HG03060 (cell line): ENCODE measurements at regions not wholly inside any gene's neighbourhood (a gene's known extent, or its start where the extent isn't known, plus 50 kb on each side); places are given as distances from the start of the nearest gene placed in this dataset.
"Not testable (repeated sequence)": the region's sequence is repeated elsewhere in the genome, so short reads cannot be mapped to it uniquely, and the experiment has no call there.

Experiments used
- ATAC-seq: cut with Tn5 transposase; IDR thresholded peaks from one replicate; pipeline ENCODE4 v1.9.1; 2021; ENCODE audit warnings: low read depth, moderate number of reproducible peaks; ENCODE audit not compliant: unreplicated experiment

DNA sequence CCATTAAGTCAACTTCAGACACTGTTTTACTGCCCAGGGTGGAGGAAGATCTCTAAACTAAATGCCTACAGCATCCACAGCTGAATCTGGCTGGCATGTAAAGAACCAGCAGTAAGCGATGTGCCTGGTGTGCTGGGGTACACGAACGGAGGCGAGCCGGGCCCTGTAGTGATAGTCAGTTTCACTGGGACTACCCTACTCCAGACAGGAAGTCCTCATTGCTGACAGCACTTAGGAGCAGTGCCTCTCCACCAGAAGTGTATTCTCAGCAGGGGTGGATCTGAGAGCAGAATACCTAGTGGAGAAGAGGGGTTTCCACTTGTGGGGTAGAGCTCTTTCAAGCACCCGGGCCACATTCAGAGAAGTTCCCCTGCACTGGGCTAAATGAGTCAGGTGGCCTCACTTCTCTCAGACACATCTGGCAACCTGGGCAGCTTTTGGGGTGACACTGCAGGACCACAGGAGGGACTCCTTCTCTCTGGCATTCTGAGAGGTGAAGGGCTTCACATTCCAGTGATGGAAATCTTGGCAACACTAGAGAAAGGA lies 290.3 kb upstream of the PLGLB1 start:
- not testable (repeated sequence) for ATAC-seq

DNA sequence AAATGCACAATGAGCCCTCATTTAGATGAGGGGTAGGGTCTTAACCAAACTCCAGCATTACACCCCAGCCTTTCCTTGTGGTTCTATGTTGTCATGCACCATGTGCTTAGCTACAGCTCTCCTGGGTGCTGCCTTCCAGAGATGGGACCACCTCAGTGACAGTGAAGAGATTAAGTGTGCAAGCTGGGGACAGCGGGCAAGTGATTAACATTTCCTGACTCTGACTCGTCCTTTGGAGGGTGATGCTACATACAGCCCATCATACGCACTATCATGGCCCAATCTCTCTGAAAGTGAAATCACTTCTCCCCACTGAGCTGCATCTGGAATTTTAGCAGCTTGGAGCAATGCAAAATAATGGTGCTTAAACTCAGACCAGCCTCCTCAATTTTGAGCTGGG lies 293.0 kb upstream of the PLGLB1 start:
- ATAC-seq: not testable (repeated sequence)

DNA sequence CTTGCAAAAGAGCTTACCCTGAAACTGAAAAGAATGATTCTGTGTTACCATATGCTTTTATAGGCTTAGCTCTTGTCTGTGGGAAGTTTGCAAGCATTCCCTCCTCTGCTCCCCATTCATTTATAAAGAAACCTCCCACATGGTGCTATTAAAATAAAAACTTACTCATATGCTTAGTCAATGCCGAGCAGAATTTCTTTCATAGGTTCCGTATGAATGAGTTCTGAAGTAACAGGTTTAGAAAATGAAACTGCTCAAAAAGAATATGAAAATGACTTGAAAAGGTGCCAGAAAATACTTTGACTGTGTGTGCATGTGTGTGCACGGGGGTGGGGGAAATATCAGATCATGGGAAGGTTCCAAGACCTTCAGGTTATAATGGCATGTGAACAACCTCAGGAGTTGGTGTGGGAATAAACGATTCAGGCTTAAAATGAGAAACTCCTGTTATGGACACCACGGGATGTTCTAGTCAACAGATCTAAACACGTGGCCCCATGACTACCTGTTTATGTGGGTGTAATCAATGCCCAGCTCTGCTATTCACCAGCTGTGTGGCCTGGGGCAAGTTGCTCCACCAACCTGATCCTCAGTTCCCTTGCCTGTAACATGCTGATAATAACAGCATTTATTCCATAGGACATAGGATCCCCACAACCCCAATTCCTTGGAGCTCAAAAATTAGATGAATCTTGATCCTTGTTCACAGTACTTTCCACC lies 293.7 kb upstream of the PLGLB1 start:
- ATAC-seq: peak; percentile 67

DNA sequence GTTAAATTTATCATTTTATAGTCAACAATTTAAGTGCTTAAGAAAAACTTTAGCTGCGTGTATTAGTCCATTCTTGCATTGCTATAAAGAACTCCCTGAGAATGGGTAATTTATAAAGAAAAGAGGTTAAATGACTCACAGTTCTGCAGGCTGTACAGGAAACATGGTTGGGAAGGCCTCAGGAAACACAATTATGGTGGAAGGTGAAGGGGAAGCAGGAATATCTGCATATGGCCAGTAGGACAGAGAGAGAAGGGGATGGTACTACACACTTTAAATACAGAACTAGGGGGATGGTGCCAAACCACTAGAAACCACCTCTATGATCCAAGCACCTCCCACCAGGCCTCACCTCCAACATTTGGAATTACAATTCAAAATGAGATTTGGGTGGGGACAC lies 295.5 kb upstream of the PLGLB1 start:
- ATAC-seq: not testable (repeated sequence)

DNA sequence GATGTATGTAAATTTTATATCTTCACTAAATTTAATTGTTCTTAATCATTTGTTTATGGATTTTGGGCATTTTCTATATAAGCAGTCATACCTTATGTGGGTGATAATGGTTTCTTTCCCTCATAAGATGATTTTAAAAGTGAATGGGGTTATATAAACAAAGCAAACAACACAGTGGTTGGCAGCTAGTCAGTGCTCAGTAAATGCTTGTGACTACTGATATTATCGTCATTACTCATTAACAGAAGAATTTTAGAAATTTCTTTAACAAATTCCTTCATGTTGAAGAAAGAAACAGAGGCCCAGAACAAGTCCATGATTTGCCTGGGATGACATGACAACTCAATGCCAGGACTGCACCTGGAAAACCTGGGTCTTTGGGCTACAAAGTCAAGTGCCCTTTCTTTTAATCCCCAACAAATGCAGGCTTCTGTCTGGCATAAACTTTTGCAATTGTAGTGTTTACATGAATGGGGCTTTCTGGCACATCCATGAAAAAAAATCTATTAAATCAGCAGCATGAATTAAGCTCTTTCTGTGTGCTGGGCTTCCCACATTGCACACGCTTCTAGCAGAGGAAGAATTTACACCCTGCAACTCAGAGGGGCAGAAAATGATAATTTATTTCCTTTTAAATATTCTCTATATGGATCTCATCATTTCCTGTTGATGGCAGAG lies 297.3 kb upstream of the PLGLB1 start:
- not testable (repeated sequence) for ATAC-seq

DNA sequence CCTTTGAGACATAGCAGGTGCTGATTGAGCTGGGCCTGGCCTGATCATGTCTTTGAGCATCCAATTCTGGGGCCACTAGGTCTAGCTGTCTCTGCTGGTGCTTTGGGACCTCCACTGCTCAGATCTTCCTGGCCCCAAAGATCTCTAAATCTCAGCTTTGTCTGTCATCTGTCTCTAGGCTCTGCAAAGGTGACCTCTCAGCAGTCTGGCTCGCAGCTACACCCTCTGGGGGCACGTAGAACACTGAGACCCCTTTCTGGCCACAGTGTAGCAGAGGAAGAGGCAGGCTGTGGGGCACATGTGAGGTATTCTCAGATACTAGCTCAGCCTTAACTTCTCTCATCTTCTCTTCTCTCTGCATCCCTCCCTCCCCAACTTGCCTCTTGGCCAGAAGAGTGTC lies 298.1 kb upstream of the PLGLB1 start:
- ATAC-seq: not testable (repeated sequence)

DNA sequence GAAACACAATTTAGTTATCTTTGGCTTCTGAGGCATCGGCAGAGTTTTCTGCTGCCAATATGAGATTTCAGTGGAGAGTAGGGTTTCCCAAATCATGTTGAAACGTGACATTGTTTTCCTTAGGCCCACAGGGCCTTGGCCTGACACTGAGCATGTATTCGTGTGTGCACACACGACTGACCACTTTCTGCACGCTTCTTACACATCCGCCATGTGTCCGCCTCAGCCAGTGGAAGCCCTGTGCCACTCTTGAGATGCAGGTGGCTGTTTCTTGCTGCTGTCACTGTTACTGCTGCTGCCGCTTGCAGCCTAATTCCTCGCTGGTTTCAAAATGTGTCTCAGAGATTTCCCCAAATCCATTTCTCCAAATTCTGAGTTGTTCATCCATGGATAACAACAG lies 299.6 kb upstream of the PLGLB1 start:
- ATAC-seq: not testable (repeated sequence)

DNA sequence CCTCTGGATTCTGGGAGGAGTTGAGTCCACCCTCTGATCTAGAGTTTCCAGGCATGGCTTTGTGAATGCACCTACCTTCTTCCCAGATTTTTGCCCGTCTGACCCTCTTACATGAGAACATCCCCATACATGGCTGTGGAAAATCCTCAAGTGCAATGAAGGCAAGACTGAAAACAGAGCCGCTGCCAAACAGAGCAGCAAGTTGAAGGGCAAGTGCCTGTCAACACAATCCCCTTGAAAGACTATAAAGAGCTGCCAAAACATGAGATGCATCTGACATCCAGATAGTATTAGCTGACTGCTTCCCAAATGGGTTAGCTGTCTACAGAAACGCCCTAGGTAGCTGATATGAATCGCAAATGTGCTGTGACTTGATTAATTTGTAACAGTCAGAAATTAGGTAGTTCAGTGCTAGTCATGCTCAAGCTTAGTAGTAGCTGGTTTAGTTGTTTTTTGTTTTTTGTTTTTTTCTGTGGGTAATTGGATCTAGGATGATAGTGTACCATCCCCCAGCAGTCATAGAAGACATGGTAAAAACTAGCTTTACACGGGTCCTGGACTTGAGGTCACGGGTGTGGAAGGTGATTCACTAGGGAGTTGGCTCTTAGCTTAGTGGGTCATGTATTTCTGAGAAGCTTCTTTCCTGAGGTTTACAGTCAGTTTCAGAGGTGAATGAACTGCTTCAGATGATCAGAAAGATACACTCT lies 302.8 kb upstream of the PLGLB1 start:
- not testable (repeated sequence) for ATAC-seq

DNA sequence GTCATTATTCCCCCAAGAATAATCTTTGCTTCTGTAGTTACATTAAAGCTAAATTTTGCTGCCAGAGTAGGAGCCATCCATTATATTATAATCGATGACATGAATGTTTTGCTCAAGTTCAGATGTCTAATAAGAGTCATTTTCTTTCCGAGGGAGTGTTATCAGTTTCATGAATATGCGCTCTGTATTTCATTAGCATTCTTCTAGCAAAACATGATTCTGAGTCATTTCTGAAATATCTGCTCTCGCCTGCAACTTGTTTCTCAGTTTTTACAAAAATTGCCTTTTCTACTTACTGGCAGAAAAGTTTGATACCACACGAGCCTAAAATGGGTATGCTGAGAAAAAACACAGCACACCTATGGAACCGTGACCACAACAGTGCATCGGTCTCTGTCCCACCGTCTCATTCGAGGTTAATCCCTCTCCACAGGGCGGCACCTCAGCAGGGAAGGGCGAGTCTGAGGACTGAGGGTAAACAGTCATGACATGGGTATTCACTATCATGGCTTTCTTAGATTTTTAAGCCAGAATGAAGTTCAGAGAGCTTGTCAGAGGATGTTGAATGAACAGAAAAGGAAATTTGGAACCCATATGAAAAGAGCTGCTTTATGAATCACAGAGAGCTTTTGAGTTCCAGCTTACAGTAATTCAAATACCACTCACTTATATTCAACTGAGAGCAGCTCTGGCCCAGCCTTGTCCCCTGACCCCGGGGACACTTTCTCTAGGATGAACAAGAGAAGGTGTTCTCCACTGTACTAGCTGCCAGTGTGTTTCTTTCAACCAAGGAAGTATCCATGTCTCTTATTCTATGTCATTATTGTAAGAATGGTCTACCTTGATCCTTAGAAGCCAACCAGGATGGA lies 303.6 kb upstream of the PLGLB1 start:
- ATAC-seq: not testable (repeated sequence)

DNA sequence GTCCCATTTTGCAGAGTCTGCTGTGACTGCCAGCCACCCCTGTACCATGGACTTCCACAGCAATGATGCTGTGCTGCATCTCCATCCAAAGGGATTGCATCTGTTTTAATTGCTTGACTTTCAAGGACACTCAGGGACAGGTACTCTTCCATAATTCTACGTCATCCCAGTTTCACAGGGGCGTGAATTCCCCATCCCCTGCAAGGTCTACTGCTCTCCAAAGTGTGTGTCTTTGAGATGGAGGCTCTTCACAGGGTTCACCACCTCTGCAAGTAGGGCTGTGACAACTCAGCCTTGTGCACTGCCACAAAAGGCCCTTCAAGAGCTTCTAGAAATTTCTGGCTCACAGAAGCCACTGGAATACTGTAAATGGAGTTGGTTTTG lies 304.3 kb upstream of the PLGLB1 start:
- ATAC-seq: not testable (repeated sequence)

DNA sequence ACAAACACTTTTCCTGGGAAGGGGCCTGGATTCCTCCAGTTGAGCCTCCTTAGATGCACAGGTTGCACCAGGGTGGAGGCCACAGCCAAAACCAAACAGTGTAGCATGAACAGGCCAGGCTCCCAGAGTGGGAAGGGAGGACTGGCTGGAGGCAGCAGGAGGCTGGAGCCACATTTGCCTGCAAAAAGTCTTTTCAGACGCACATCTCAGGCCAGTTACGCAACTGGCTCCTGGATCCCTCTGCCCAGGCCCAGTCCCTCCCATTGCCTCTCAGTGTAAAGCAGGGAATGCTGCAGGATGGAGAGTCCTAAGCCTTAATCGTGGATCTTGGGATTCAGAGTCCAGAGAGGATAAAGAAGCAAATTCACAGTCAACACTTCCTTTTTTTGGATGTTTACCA lies 305.1 kb upstream of the PLGLB1 start:
- ATAC-seq: not testable (repeated sequence)

DNA sequence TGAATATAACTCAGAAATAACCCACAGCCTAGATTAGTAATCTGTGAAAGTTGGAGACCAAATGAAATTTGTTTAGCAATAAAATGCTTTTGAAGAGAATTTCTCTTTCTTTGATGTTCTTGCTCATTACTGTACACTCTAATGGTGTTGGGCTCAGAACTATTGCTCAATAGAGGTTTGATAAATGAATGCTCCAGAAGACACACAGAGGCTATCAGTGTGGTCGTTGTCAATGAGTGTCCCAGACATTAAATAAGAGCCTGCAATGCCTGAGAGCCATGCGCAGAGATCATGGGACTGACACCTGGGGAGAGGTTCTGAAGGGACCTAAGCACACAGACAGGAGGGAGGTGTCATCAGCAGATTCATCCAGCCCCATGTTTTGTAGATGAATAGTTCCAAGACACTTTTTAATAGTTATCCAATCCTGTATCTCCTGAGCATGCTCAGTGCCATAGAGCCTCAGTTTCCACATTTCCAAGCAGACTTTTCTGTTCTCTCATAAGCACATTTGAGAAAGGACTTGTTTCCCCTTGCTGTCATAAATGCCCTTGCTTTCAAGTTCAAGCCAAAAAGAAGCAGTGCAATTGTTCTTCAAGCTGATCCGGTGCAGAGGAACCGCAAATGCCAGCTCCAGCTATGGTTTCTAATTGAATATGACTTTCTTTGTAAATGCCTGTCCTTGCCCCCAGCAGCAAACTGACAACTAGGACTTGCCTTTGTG lies 306.2 kb upstream of the PLGLB1 start:
- ATAC-seq: not testable (repeated sequence)

DNA sequence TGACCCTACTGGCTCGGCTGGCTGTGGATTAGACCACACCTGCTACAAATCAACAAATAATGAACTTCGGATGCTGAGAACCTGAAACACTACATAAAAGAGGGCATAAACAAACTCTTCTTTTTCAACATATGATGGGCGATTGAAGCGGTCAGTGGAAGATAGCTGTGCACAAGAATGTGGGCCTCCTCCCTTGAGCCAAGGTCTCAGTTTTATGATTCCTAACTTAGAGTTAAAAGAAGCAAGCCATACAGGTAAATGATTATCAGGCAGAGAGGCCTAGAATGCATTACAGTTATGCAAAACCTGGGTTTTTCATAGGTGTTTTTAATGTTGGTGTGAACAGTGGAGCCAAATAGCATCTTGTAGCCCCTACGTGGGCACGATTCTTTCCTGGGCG lies 307.9 kb upstream of the PLGLB1 start:
- not testable (repeated sequence) for ATAC-seq

DNA sequence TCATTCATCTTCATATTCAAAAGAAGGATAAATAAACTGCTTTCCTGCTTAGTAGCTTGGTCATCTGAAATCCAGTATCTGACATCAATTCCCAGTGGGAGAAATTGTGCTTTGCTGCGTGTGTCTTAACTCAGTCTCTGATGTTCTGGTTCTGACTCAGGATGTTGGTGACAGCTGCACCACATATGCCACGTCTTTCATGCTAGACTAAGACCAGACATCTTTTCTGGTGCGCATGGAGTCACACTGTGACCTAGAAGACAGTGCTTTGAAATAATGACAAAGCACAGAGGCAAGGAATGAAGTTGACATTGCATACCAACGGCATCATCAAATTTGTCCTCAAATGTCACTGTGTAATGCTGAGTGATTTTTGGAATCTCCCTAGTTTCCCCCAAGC lies 308.8 kb upstream of the PLGLB1 start:
- not testable (repeated sequence) for ATAC-seq

DNA sequence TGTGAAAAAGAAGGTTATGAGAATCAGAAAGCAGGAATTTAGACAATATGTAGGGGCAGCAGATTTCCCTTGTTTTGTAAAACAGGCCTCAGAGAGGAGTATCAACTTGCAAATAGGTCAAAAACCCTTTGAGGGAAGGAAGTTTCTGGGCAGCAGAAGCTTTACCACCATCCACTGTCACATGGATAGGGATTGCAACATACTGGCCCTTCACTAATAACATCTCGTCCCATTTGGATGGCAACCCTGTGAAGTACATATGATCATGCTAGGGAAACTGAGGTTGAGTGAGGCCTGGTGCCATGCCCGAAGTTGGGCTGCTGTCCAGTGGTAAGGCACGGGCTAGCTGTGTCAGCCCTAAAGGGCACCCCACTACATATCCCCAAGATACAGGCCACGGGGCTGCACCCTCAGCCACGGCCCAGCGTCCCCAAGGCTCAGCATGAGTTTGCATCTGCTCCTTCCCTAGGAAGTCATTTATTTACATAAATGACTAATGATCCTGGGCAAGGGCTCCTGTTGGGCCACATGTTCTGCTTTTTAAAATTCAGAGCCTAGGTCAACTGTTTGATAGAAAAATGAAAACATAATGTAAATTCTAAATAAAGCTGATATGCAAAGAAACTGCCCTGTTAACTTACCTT lies 310.4 kb upstream of the PLGLB1 start:
- not testable (repeated sequence) for ATAC-seq

DNA sequence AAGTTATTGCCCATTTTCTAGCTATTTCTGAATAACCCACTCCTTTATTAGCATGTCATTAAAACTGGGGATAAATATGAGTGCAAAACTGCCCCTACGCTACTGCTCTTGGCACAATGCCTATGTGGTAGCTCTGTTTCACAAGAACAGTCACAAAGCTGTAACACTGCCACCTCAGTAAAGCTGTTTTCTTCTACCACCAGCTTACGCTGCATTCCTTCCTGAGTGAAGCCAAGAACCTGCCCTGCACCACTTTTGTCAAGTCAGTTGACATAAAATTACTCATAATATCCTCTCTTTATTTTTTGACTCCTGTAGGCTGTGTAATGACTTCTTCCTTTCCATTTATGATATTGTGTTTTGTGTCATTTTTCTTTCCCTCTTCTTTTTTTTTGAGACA lies 313.2 kb upstream of the PLGLB1 start:
- not testable (repeated sequence) for ATAC-seq

DNA sequence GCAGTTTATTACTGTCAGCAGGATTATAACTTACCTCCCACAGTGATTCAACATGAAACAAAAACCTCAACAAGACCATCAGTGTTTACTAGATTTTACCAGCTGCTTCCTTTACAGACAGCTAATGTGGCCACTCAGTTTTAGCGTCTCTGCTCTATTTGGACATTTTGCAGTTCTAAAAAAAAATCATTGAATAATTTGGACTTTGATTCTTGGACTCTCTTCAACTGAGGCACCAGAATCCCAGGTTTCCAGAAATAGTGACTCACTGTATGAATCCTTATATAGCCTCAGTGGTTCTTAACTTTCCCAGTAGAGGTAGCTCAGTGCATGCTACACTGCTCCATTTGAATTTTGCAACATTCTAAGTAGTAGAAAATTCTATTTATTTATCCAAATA lies 317.4 kb upstream of the PLGLB1 start:
- ATAC-seq: not testable (repeated sequence)

DNA sequence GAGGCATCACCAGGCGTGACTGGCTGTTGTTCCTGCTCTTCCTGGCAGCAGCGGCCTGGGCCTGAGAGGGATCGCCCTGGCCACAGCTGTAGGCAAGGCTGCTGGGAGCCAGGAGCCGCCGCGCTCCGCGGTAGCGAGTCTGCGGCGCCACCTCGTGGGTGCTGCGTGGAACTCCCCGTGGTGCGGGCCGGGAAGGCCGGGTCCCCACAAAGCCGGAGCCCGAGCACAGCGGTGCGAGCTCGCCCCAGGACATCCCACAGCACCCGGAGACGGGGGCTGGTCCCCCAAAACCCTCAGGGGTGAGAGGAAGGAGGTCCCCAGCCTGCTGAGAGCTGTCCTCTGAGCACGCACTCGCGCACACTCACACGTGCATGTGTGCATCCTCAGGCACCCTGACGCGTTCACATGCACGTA lies 320.0 kb upstream of the PLGLB1 start:
- not testable (repeated sequence) for ATAC-seq

DNA sequence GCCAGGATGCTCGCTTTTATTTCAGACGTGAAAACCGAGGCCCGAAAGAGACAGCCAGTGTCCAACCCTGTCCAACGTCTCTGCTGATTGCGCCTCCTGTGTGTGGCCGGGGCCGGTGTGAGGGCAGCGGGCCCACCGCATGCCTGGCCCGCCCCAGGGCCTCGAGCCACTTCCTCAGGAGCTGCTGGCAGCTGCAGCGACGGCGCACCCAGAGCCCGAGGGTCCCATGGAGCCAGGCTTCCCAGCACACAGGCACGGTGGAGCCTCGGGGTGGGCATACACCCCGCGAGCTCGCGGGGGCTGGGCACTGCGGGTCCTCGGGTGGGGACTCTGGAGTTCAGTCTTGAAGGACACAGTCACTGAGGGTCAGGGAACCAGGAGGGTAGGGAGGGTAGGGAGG lies 320.5 kb upstream of the PLGLB1 start:
- ATAC-seq: not testable (repeated sequence)
